H9 (cell line): ENCODE measurements at regions not wholly inside any gene's neighbourhood (a gene's known extent, or its start where the extent isn't known, plus 50 kb on each side); places are given as distances from the start of the nearest gene placed in this dataset.
A peak's percentile ranks its signal among the peaks of the same experiment; 100 is the strongest.

ENCODE experiments used
- DNase-seq: peaks from one replicate; pipeline ENCODE4 v3.0.0-alpha.2; 2017
- H2AFZ ChIP-seq: one replicate; pipeline ENCODE4 v1.6.1; 2013; ENCODE audit warnings: mild to moderate bottlenecking, low read length, control low read depth, moderate library complexity
- H2AK5ac ChIP-seq: 2 replicates; pipeline ENCODE4 v1.6.1; 2013; ENCODE audit warnings: low read length, control low read depth, mixed read lengths; ENCODE audit not compliant: insufficient read length
- H2BK120ac ChIP-seq: one replicate; pipeline ENCODE4 v1.6.1; 2013; ENCODE audit warnings: low read depth, mild to moderate bottlenecking, low read length, control low read depth, inconsistent platforms; ENCODE audit not compliant: poor library complexity, severe bottlenecking
- H2BK12ac ChIP-seq: 2 replicates; pipeline ENCODE4 v1.6.1; 2013; ENCODE audit warnings: low read length, control low read depth, mixed read lengths, low read depth; ENCODE audit not compliant: insufficient read length
- H2BK15ac ChIP-seq: 2 replicates; pipeline ENCODE4 v1.6.1; 2013; ENCODE audit warnings: low read depth, low read length, control low read depth
- H2BK20ac ChIP-seq: one replicate; pipeline ENCODE4 v1.6.1; 2013; ENCODE audit warnings: low read depth, mild to moderate bottlenecking, low read length, control low read depth, inconsistent platforms; ENCODE audit not compliant: poor library complexity, severe bottlenecking
- H2BK5ac ChIP-seq: 2 replicates; pipeline ENCODE4 v1.6.1; 2013; ENCODE audit warnings: low read length, control low read depth, mixed read lengths; ENCODE audit not compliant: insufficient read length
- H3K14ac ChIP-seq: 2 replicates; pipeline ENCODE4 v1.6.1; 2013; ENCODE audit warnings: low read length, control low read depth; ENCODE audit not compliant: insufficient read depth
- H3K18ac ChIP-seq: 2 replicates; pipeline ENCODE4 v1.6.1; 2013; ENCODE audit warnings: low read depth, mild to moderate bottlenecking, mixed read lengths, low read length, control low read depth; ENCODE audit not compliant: insufficient read length
- H3K23ac ChIP-seq: 2 replicates; pipeline ENCODE4 v1.6.1; 2013; ENCODE audit warnings: low read length, control low read depth, mixed read lengths, low read depth; ENCODE audit not compliant: insufficient read length
- H3K23me2 ChIP-seq: 2 replicates; pipeline ENCODE4 v1.6.1; 2013; ENCODE audit warnings: low read depth, mild to moderate bottlenecking, mixed read lengths, low read length, control low read depth; ENCODE audit not compliant: insufficient read length, poor library complexity, severe bottlenecking
- H3K27ac ChIP-seq: 2 replicates; pipeline ENCODE4 v1.5.1; 2013; ENCODE audit warnings: low read length, control low read depth, mixed read lengths, low read depth; ENCODE audit not compliant: insufficient read length
- H3K27me3 ChIP-seq: 2 replicates; pipeline ENCODE4 v1.6.1; 2013; ENCODE audit warnings: low read length, control low read depth, inconsistent platforms; ENCODE audit not compliant: insufficient read depth
- H3K4ac ChIP-seq: 2 replicates; pipeline ENCODE4 v1.6.1; 2013; ENCODE audit warnings: low read depth, mild to moderate bottlenecking, control low read depth, inconsistent platforms, low read length, moderate library complexity
- H3K4me1 ChIP-seq: 2 replicates; pipeline ENCODE4 v1.6.1; 2013; ENCODE audit warnings: low read length, control low read depth, inconsistent platforms; ENCODE audit not compliant: insufficient read depth
- H3K4me2 ChIP-seq: 2 replicates; pipeline ENCODE4 v1.6.1; 2013; ENCODE audit warnings: low read length, control low read depth, mixed read lengths; ENCODE audit not compliant: insufficient read length, insufficient read depth
- H3K56ac ChIP-seq: 2 replicates; pipeline ENCODE4 v1.6.1; 2013; ENCODE audit warnings: low read depth, mild to moderate bottlenecking, mixed read lengths, low read length, control low read depth; ENCODE audit not compliant: insufficient read length
- H3K79me1 ChIP-seq: 2 replicates; pipeline ENCODE4 v1.6.1; 2013; ENCODE audit warnings: low read depth, mild to moderate bottlenecking, moderate library complexity, low read length, control low read depth, inconsistent platforms; ENCODE audit not compliant: insufficient read depth, poor library complexity, severe bottlenecking
- H3K79me2 ChIP-seq: 2 replicates; pipeline ENCODE4 v1.6.1; 2013; ENCODE audit warnings: low read length, control low read depth, inconsistent platforms; ENCODE audit not compliant: insufficient read depth
- H3K9ac ChIP-seq: 2 replicates; pipeline ENCODE4 v1.6.1; 2013; ENCODE audit warnings: low read length, control low read depth, mixed read lengths; ENCODE audit not compliant: insufficient read length; ENCODE audit errors: extremely low read depth
- H3K9me3 ChIP-seq: one replicate; pipeline ENCODE4 v1.6.1; 2013; ENCODE audit warnings: low read depth, low read length, inconsistent platforms; ENCODE audit not compliant: control insufficient read depth
- H3T11ph ChIP-seq: one replicate; pipeline ENCODE4 v1.6.1; 2013; ENCODE audit warnings: mild to moderate bottlenecking, low read length, control low read depth, inconsistent platforms
- H4K20me1 ChIP-seq: one replicate; pipeline ENCODE4 v1.6.1; 2013; ENCODE audit not compliant: control insufficient read depth, insufficient read length, insufficient read depth
- H4K5ac ChIP-seq: 2 replicates; pipeline ENCODE4 v1.6.1; 2013; ENCODE audit warnings: low read depth, mild to moderate bottlenecking, mixed read lengths, low read length, control low read depth; ENCODE audit not compliant: insufficient read length
- H4K8ac ChIP-seq: replicated peaks from 2 replicates; pipeline ENCODE4 v1.6.1; 2013; ENCODE audit warnings: low read length, control low read depth, mixed read lengths, low read depth; ENCODE audit not compliant: insufficient read length
- H4K91ac ChIP-seq: 2 replicates; pipeline ENCODE4 v1.6.1; 2013; ENCODE audit warnings: low read depth, mild to moderate bottlenecking, moderate library complexity, mixed read lengths, low read length, control low read depth; ENCODE audit not compliant: insufficient read length
- H3K27ac Mint-ChIP-seq, 3 experiments: 2 replicates in 2 of 3; 3 replicates in 1 of 3; pipeline ENCODE4 v1.8.0; 2020 to 2021; ENCODE audit warnings: mixed read lengths in 3 of 3, mild to moderate bottlenecking in 1 of 3, moderate library complexity in 1 of 3
- H3K27me3 Mint-ChIP-seq: 2 replicates; pipeline ENCODE4 v1.8.0; 2021; ENCODE audit warnings: low read depth, mild to moderate bottlenecking, moderate library complexity, mixed read lengths
- H3K36me3 Mint-ChIP-seq, 3 experiments: 2 replicates in 2 of 3; 3 replicates in 1 of 3; pipeline ENCODE4 v1.8.0; 2020 to 2021; ENCODE audit warnings: low read depth in 3 of 3, mixed read lengths in 3 of 3; ENCODE audit not compliant: insufficient read depth in 1 of 3
- H3K4me1 Mint-ChIP-seq, 2 experiments: 2 replicates each; pipeline ENCODE4 v1.8.0; 2020; ENCODE audit warnings: mixed read lengths in 2 of 2
- H3K4me3 Mint-ChIP-seq, 2 experiments: 2 replicates in 1 of 2; 3 replicates in 1 of 2; pipeline ENCODE4 v1.8.0; 2020 to 2021; ENCODE audit warnings: mild to moderate bottlenecking in 2 of 2, mixed read lengths in 2 of 2, moderate library complexity in 1 of 2
- H3K9me3 Mint-ChIP-seq, 2 experiments: 2 replicates in 1 of 2; 3 replicates in 1 of 2; pipeline ENCODE4 v1.8.0; 2020; ENCODE audit warnings: mild to moderate bottlenecking in 2 of 2, mixed read lengths in 2 of 2, moderate library complexity in 1 of 2
- CTCF ChIP-seq: fragments of 200-600 bp; sonication (generic); conservative IDR thresholded peaks from 3 replicates; pipeline ENCODE4 v1.8.0; 2021; ENCODE audit warnings: antibody characterized with exemption, mild to moderate bottlenecking
- WGBS: extraction: QIAGEN DNeasy Blood & Tissue Kit; methylation state at CpG from one replicate; pipeline ENCODE4 v1.1.7; 2013; ENCODE audit warnings: missing lambda C conversion rate, low lambda C conversion rate, mixed read lengths; ENCODE audit not compliant: insufficient read length; ENCODE audit errors: extremely low coverage; 5-methylcytosine and 5-hydroxymethylcytosine counted together

GRCh38 chr2:58972737-58973136 lies 731.6 kb upstream of the FANCL start:
- no peak overlapping the region for H3K4me2 ChIP-seq

More at GRCh38 chr2:58972737-58973136, 731.6 kb upstream of the FANCL start:
- H3K23ac ChIP-seq, result no peak overlapping the region
- H2BK120ac ChIP-seq, result no peak overlapping the region
- Mint-ChIP-seq H3K9me3 (no peaks in the 10 kb centered on the region), H3K36me3 (no peaks in the 10 kb centered on the region), H3K4me3 (no peak overlapping the region), H3K27ac (no peak overlapping the region; a peak in 1 of 7 replicates), H3K27me3 (no peaks in the 10 kb centered on the region), H3K4me1 (peaks cover 58 to 63% of the 10 kb centered on the region in 2 experiments)
- peak overlapping the region; percentile 12 for H2BK12ac ChIP-seq
- no peaks in the 10 kb centered on the region for H3K79me1 ChIP-seq
- no peak overlapping the region for H2AFZ ChIP-seq
- no peaks in the 10 kb centered on the region for H3K27me3 ChIP-seq
- H3K4me1 ChIP-seq, result peaks cover 16% of the 10 kb centered on the region; the same call in 1 of the 2 replicates
- no peak for TF ChIP-seq CTCF
- no peak overlapping the region for H3T11ph ChIP-seq
- H4K8ac ChIP-seq, result no peak overlapping the region
- H2BK15ac ChIP-seq, result no peak overlapping the region
- no peak overlapping the region for H3K4ac ChIP-seq
- no peaks in the 10 kb centered on the region for H4K20me1 ChIP-seq
- no peaks in the 10 kb centered on the region for H3K23me2 ChIP-seq
- H3K56ac ChIP-seq, result no peak overlapping the region
- no peak overlapping the region for H3K18ac ChIP-seq
- H2BK5ac ChIP-seq, result no peak overlapping the region
- H3K9me3 ChIP-seq, result no peaks in the 10 kb centered on the region
- no peak overlapping the region for H3K9ac ChIP-seq
- no peak overlapping the region for H3K27ac ChIP-seq
- no peak overlapping the region for H4K91ac ChIP-seq
- no peak for DNase-seq
- no peak overlapping the region for H2AK5ac ChIP-seq
- WGBS, result no CpG with 5 or more reads among the region's 1 CpG
- no peak overlapping the region for H3K14ac ChIP-seq
- no peak overlapping the region for H2BK20ac ChIP-seq
- no peaks in the 10 kb centered on the region for H3K79me2 ChIP-seq
- H4K5ac ChIP-seq, result no peak overlapping the region
